A204.1 (cell line): ENCODE measurements at regions not wholly inside any gene's neighbourhood (a gene's known extent, or its start where the extent isn't known, plus 50 kb on each side); places are given as distances from the start of the nearest gene placed in this dataset.
A peak's percentile ranks its signal among the peaks of the same experiment; 100 is the strongest.

Source experiments
- FAIRE-seq: peaks from 2 replicates; lab custom pipeline; 2012; peaks lifted over from hg19 to GRCh38; lab: Jason Lieb, UNC

- no peak for FAIRE-seq
These were observed 343.5 kb downstream of the GPR37 start for GRCh38 chr7:124422081-124422480.

- no peak for FAIRE-seq
These were observed 345.2 kb downstream of the GPR37 start for GRCh38 chr7:124420367-124420766.

- FAIRE-seq, result no peak
These were observed 352.6 kb downstream of the GPR37 start for GRCh38 chr7:124413029-124413428.

GRCh38 chr7:124412531-124412930 lies 353.1 kb downstream of the GPR37 start:
- peak; percentile 21 for FAIRE-seq

GRCh38 chr7:124411796-124412195 lies 353.8 kb downstream of the GPR37 start:
- no peak for FAIRE-seq

- no peak for FAIRE-seq
These were observed 362.0 kb downstream of the GPR37 start for GRCh38 chr7:124403587-124403986.

- no peak for FAIRE-seq
These were observed 362.5 kb downstream of the GPR37 start for GRCh38 chr7:124403112-124403511.

GRCh38 chr7:124399941-124400340 lies 365.7 kb downstream of the GPR37 start:
- FAIRE-seq, result no peak

GRCh38 chr7:124398937-124399552 lies 366.2 kb upstream of the TMEM229A start:
- no peak for FAIRE-seq

GRCh38 chr7:124397134-124397533 lies 364.3 kb upstream of the TMEM229A start:
- no peak for FAIRE-seq

GRCh38 chr7:124390301-124390700 lies 357.4 kb upstream of the TMEM229A start:
- no peak for FAIRE-seq

GRCh38 chr7:124388751-124389150 lies 355.9 kb upstream of the TMEM229A start:
- FAIRE-seq, result no peak

- no peak for FAIRE-seq
These were observed 354.2 kb upstream of the TMEM229A start for GRCh38 chr7:124387056-124387455.

GRCh38 chr7:124379296-124379695 lies 346.4 kb upstream of the TMEM229A start:
- no peak for FAIRE-seq

GRCh38 chr7:124376111-124376510 lies 343.2 kb upstream of the TMEM229A start:
- FAIRE-seq, result no peak

GRCh38 chr7:124375391-124375790 lies 342.5 kb upstream of the TMEM229A start:
- no peak for FAIRE-seq

- no peak for FAIRE-seq
These were observed 336.4 kb upstream of the TMEM229A start for GRCh38 chr7:124369310-124369709.

GRCh38 chr7:124366118-124366517 lies 333.3 kb upstream of the TMEM229A start:
- FAIRE-seq, result no peak

GRCh38 chr7:124364283-124364682 lies 331.4 kb upstream of the TMEM229A start:
- FAIRE-seq, result no peak

GRCh38 chr7:124354201-124354600 lies 321.3 kb upstream of the TMEM229A start:
- no peak for FAIRE-seq

GRCh38 chr7:124351950-124352349 lies 319.1 kb upstream of the TMEM229A start:
- FAIRE-seq, result no peak

- no peak for FAIRE-seq
These were observed 316.6 kb upstream of the TMEM229A start for GRCh38 chr7:124349443-124349842.

GRCh38 chr7:124338861-124339260 lies 306.0 kb upstream of the TMEM229A start:
- no peak for FAIRE-seq

GRCh38 chr7:124330731-124331407 lies 298.0 kb upstream of the TMEM229A start:
- FAIRE-seq, result peak; percentile 39
